ENCODE measurements at regions not wholly inside any gene's neighbourhood (a gene's known extent, or its start where the extent isn't known, plus 50 kb on each side); places are given as distances from the start of the nearest gene placed in this dataset.

DNA sequence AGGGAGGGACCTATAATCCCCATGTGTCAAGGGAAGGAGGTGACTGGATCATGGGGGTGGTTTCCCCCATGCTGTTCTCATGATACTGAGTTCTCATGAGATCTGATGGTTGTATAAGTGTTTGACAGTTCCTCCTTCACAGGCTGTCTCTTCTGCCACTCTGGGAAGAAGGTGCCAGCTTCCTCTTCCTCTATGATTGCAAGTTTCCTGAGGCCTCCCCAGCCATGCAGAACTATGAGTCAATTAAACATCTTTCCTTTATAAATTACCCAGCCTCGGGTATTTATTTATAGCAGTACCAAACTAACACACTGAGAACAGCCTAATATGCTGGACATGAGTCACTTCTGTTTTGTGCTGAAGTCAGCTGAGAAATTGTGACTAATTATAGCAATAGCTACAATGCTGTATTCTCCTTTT, 656.9 kb upstream of the CPEB2 start:
- Histone ChIP-seq H3K4me1 (ENCODE audit: control insufficient read depth in 1 of 2, insufficient read depth in 2 of 2, low read depth in 1 of 2, low read length in 1 of 2) (peaks cover 0 to 7% of the 10 kb centered on the region in 2 experiments; a peak in 1 of 4 replicates), H2AFZ (ENCODE audit: low read depth) (no peak overlapping the region), H4K20me1 (ENCODE audit: insufficient read depth) (no peaks in the 10 kb centered on the region), H3K36me3 (replicated peaks in 1 of 2; ENCODE audit: control insufficient read depth in 1 of 2, insufficient read depth in 2 of 2, low read length in 1 of 2) (no peaks in the 10 kb centered on the region), H3K9me3 (no peaks in the 10 kb centered on the region), H3K27me3 (ENCODE audit: insufficient read depth) (no peaks in the 10 kb centered on the region), H3K4me3 (ENCODE audit: low read depth in 2 of 2, low read length in 1 of 2) (no peak overlapping the region), H3F3A (replicated peaks; ENCODE audit: insufficient read depth) (no peaks in the 10 kb centered on the region), H3K27ac (ENCODE audit: low read depth in 2 of 2, low read length in 1 of 2) (no peak overlapping the region), H3K79me2 (ENCODE audit: insufficient read depth) (no peaks in the 10 kb centered on the region), H3K9me2 (no peaks in the 10 kb centered on the region), H3K4me2 (no peak overlapping the region), H3K9ac (no peak overlapping the region)
- CTCF ChIA-PET: no interaction called here
- 12% methylated on average over 1 of the region's 1 CpG for WGBS (ENCODE audit: low lambda C conversion rate)
- POLR2A ChIA-PET: no interaction called here
- DNase-seq: no peak
- no peak for TF ChIP-seq REST (IDR thresholded peaks at IDR 0.05; ENCODE audit: low read depth, low read length)
- TF ChIP-seq MAX (IDR thresholded peaks at IDR 0.05; ENCODE audit: low read depth): no peak
- no peak for TF ChIP-seq TAF1 (IDR thresholded peaks at IDR 0.05; ENCODE audit: borderline replicate concordance, low read depth, low read length)
- no peak for TF ChIP-seq FOSL2 (IDR thresholded peaks at IDR 0.05; ENCODE audit: borderline replicate concordance, low read depth)
- no peak for TF ChIP-seq EZH2phosphoT487 (IDR thresholded peaks at IDR 0.05; ENCODE audit: borderline replicate concordance, low read depth)
- no peak for TF ChIP-seq CHD2 (IDR thresholded peaks at IDR 0.05; ENCODE audit: low read length, partially characterized antibody)
- no peak for TF ChIP-seq MEF2A (IDR thresholded peaks at IDR 0.05; ENCODE audit: borderline replicate concordance, low read depth)
- no peak for TF ChIP-seq EP300 (IDR thresholded peaks at IDR 0.05; ENCODE audit: borderline replicate concordance in 1 of 2, low read depth in 1 of 2, low read length in 1 of 2)
- TF ChIP-seq FOXJ3 (CRISPR knock-in tag; IDR thresholded peaks at IDR 0.05): no peak
- TF ChIP-seq NFIC (IDR thresholded peaks at IDR 0.05; ENCODE audit: borderline replicate concordance): no peak
- no peak for TF ChIP-seq FOXM1 (IDR thresholded peaks at IDR 0.05; ENCODE audit: low read depth)
- no peak for TF ChIP-seq MXI1 (IDR thresholded peaks at IDR 0.05; ENCODE audit: low read depth, low read length)
- TF ChIP-seq ELF1 (IDR thresholded peaks at IDR 0.05): no peak
- TF ChIP-seq, protein P1, sequence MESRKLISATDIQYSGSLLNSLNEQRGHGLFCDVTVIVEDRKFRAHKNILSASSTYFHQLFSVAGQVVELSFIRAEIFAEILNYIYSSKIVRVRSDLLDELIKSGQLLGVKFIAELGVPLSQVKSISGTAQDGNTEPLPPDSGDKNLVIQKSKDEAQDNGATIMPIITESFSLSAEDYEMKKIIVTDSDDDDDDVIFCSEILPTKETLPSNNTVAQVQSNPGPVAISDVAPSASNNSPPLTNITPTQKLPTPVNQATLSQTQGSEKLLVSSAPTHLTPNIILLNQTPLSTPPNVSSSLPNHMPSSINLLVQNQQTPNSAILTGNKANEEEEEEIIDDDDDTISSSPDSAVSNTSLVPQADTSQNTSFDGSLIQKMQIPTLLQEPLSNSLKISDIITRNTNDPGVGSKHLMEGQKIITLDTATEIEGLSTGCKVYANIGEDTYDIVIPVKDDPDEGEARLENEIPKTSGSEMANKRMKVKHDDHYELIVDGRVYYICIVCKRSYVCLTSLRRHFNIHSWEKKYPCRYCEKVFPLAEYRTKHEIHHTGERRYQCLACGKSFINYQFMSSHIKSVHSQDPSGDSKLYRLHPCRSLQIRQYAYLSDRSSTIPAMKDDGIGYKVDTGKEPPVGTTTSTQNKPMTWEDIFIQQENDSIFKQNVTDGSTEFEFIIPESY (IDR thresholded peaks at IDR 0.05; ENCODE audit: borderline replicate concordance, low read depth): no peak
- no peak for TF ChIP-seq RFX5 (IDR thresholded peaks at IDR 0.05; ENCODE audit: low read length)

Data from SK-N-SH (cell line).